ENCODE measurements at regions not wholly inside any gene's neighbourhood (a gene's known extent, or its start where the extent isn't known, plus 50 kb on each side); places are given as distances from the start of the nearest gene placed in this dataset.
"Not testable (repeated sequence)": the region's sequence is repeated elsewhere in the genome, so short reads cannot be mapped to it uniquely, and the experiment has no call there.

- intact Hi-C loops (cut with DNase I; ENCODE audit: low total_unique reads): no loop called here
- Histone ChIP-seq H3K4me3 (no peak overlapping the region), H3K36me3 (ENCODE audit: low read depth, missing control alignments) (no peaks in the 10 kb centered on the region), H3K27me3 (no peaks in the 10 kb centered on the region), H3K27ac (peak overlapping the region; percentile 8 to 30), H3K4me1 (peaks cover 8% of the 10 kb centered on the region), H3K9me3 (no peaks in the 10 kb centered on the region)
- whole genome bisulfite sequencing, 2 donors: 35 to 45% methylated on average over 4 of the region's 4 CpGs
- TF ChIP-seq POLR2A (IDR thresholded peaks at IDR 0.05) (no peak), CTCF (IDR thresholded peaks at IDR 0.05) (no peak)
- peak; percentile 68 for DNase-seq
These were observed 949.8 kb upstream of the LRATD1 start for GRCh38 chr2:13682540-13683272.

DNA sequence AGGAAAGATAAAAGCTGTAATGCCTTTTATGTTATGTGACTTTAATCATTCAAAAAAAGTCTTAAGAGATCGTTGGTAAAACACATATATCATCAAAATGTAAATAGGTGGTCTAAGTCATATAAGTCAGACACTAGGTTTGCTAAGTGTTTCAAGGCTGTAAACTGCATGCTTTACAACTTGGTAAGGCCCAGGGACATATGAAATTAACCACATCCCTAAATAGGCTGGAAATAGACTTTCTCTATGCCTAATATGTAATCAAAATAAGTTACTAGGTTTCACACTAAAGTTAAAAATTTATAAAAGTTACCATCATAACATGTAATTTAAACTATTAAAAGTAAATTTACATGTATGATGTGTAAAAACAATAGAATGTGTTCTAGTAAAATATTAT is 946.3 kb upstream of the LRATD1 start:
- Histone ChIP-seq H3K9me3 (no peaks in the 10 kb centered on the region), H3K36me3 (ENCODE audit: low read depth, missing control alignments) (no peaks in the 10 kb centered on the region), H3K27ac (no peak overlapping the region), H3K4me3 (no peak overlapping the region), H3K4me1 (peaks cover 8% of the 10 kb centered on the region), H3K27me3 (no peaks in the 10 kb centered on the region)
- 79 to 96% methylated on average over 1 of the region's 1 CpG for WGBS, 2 donors
- TF ChIP-seq POLR2A (IDR thresholded peaks at IDR 0.05): no peak
- no peak for TF ChIP-seq CTCF (IDR thresholded peaks at IDR 0.05)
- intact Hi-C loops (cut with DNase I; ENCODE audit: low total_unique reads): no loop called here
- no peak for DNase-seq

DNA sequence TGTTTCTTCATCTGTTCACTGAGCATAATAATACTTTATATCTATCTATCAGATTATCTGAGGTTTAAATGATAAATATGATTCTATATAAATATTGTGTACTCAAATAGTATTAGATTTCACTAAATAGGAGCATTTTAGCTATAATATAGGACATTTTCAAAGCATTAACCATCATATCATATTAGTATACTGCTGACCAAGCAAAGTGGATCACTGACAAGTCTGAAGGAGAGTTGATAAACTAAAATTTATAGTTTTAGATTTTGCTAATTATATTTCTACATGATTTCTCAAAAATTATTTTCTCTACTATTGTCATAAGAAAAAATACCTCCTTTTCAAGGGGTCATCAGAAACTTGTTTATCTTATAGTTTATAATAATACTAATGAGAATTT is 937.8 kb upstream of the LRATD1 start:
- TF ChIP-seq POLR2A (IDR thresholded peaks at IDR 0.05): no peak
- no peak for TF ChIP-seq CTCF (IDR thresholded peaks at IDR 0.05)
- Histone ChIP-seq H3K36me3 (ENCODE audit: low read depth, missing control alignments) (no peaks in the 10 kb centered on the region), H3K27me3 (no peaks in the 10 kb centered on the region), H3K9me3 (no peaks in the 10 kb centered on the region), H3K4me1 (no peaks in the 10 kb centered on the region), H3K27ac (no peak overlapping the region), H3K4me3 (no peak overlapping the region)
- no peak for DNase-seq
- intact Hi-C loops (cut with DNase I; ENCODE audit: low total_unique reads): no loop called here

- 96% methylated on average over 5 of the region's 5 CpGs for WGBS, 2 donors
- no peaks in the 10 kb centered on the region for H3K27me3 ChIP-seq
- no peaks in the 10 kb centered on the region for H3K4me1 ChIP-seq
- no peaks in the 10 kb centered on the region for H3K36me3 ChIP-seq (ENCODE audit: low read depth, missing control alignments)
- H3K4me3 ChIP-seq: no peak overlapping the region
- DNase-seq: no peak
- H3K27ac ChIP-seq: no peak overlapping the region
- TF ChIP-seq POLR2A (IDR thresholded peaks at IDR 0.05) (no peak), CTCF (IDR thresholded peaks at IDR 0.05) (no peak)
- no peaks in the 10 kb centered on the region for H3K9me3 ChIP-seq
- intact Hi-C loops (cut with DNase I; ENCODE audit: low total_unique reads): no loop called here
These were observed 935.9 kb upstream of the LRATD1 start for GRCh38 chr2:13696601-13697000.

DNA sequence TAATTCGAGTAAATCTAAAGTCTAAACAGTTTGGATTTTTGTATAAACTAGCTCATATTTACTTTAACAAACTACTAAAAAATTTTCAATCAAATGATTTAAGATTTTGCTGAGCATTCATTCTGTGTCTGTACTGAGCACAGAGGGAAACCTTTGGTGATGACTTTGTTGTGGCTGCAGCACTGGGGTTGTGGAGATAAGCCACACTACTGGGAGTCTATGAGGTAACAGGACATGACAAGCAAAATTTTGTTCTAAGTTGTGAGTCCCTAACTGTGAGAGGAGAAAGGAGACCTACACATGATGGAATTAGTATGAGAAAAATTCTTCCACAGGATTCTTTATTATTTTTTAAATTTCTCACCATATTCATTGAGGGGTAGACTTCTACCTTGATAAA is 933.7 kb upstream of the LRATD1 start:
- no peaks in the 10 kb centered on the region for H3K4me1 ChIP-seq
- H3K9me3 ChIP-seq: no peaks in the 10 kb centered on the region
- TF ChIP-seq POLR2A (IDR thresholded peaks at IDR 0.05) (no peak), CTCF (IDR thresholded peaks at IDR 0.05) (no peak)
- no peak for DNase-seq
- WGBS, 2 donors: 83 to 84% methylated on average over 1 of the region's 1 CpG
- no peaks in the 10 kb centered on the region for H3K36me3 ChIP-seq (ENCODE audit: low read depth, missing control alignments)
- H3K27ac ChIP-seq: no peak overlapping the region
- H3K27me3 ChIP-seq: no peaks in the 10 kb centered on the region
- intact Hi-C loops (cut with DNase I; ENCODE audit: low total_unique reads): no loop called here
- no peak overlapping the region for H3K4me3 ChIP-seq

GRCh38 chr2:13699939-13700338 is 932.6 kb upstream of the LRATD1 start:
- H3K9me3 ChIP-seq; H3K36me3 ChIP-seq (ENCODE audit: low read depth, missing control alignments); H3K27ac ChIP-seq; H3K27me3 ChIP-seq; DNase-seq; H3K4me3 ChIP-seq; H3K4me1 ChIP-seq; intact Hi-C loops (cut with DNase I; ENCODE audit: low total_unique reads): not testable (repeated sequence)
- 80 to 83% methylated on average over 4 of the region's 4 CpGs for WGBS, 2 donors

Measured in testis (tissue), 2 donors.